GM23338 (cell line): ENCODE measurements at regions not wholly inside any gene's neighbourhood (a gene's known extent, or its start where the extent isn't known, plus 50 kb on each side); places are given as distances from the start of the nearest gene placed in this dataset.

Experiments used
- ATAC-seq: fragments of 200-7000 bp; cut with Tn5 transposase; 3 replicates; pipeline ENCODE4 v1.9.1; 2020
- DNase-seq: peaks from one replicate; pipeline ENCODE4 v3.0.0-alpha.2; 2015; ENCODE audit warnings: low spot score
- H2AFZ ChIP-seq: fragments of 200-600 bp; sonication (generic); 2 replicates; pipeline ENCODE4 v1.8.0; 2016; ENCODE audit warnings: antibody characterized with exemption, mild to moderate bottlenecking, moderate library complexity
- H3F3A ChIP-seq: fragments of 200-600 bp; sonication (generic); replicated peaks from 2 replicates; pipeline ENCODE4 v1.8.0; 2017; ENCODE audit warnings: antibody characterized with exemption, mixed run types, low read depth
- H3K27ac ChIP-seq: fragments of 200-600 bp; sonication (generic); 2 replicates; pipeline ENCODE4 v1.6.1; 2016; ENCODE audit warnings: low read depth
- H3K27me3 ChIP-seq: fragments of 200-600 bp; sonication (generic); 2 replicates; pipeline ENCODE4 v1.8.0; 2016; ENCODE audit warnings: mild to moderate bottlenecking, mixed run types, moderate library complexity; ENCODE audit not compliant: insufficient read depth
- H3K36me3 ChIP-seq: fragments of 200-600 bp; sonication (generic); 2 replicates; pipeline ENCODE4 v1.8.0; 2016; ENCODE audit warnings: mild to moderate bottlenecking; ENCODE audit not compliant: insufficient read depth
- H3K4me1 ChIP-seq: fragments of 200-600 bp; sonication (generic); 2 replicates; pipeline ENCODE4 v1.8.0; 2016; ENCODE audit warnings: mild to moderate bottlenecking, moderate library complexity; ENCODE audit not compliant: insufficient read depth
- H3K4me2 ChIP-seq: fragments of 200-600 bp; sonication (generic); 2 replicates; pipeline ENCODE4 v1.7.1; 2017; ENCODE audit warnings: mixed run types
- H3K4me3 ChIP-seq: fragments of 200-600 bp; sonication (generic); 2 replicates; pipeline ENCODE4 v1.6.1; 2016; ENCODE audit warnings: mixed run types
- H3K79me2 ChIP-seq: fragments of 200-600 bp; sonication (generic); replicated peaks from 2 replicates; pipeline ENCODE4 v1.8.0; 2017; ENCODE audit warnings: mild to moderate bottlenecking; ENCODE audit not compliant: insufficient read depth
- H3K9me2 ChIP-seq: fragments of 200-600 bp; sonication (generic); 2 replicates; pipeline ENCODE4 v1.8.0; 2017; ENCODE audit not compliant: insufficient read depth
- H4K20me1 ChIP-seq: fragments of 200-600 bp; sonication (generic); replicated peaks from 2 replicates; pipeline ENCODE4 v1.8.0; 2017; ENCODE audit warnings: mild to moderate bottlenecking; ENCODE audit not compliant: insufficient read depth
- H3K27ac Mint-ChIP-seq: 2 replicates; pipeline ENCODE4 v1.8.0; 2020; ENCODE audit warnings: inconsistent platforms, mild to moderate bottlenecking, moderate library complexity, mixed read lengths
- H3K27me3 Mint-ChIP-seq: 3 replicates; pipeline ENCODE4 v1.8.0; 2022; ENCODE audit warnings: low read depth, mild to moderate bottlenecking, moderate library complexity, mixed read lengths, inconsistent platforms; ENCODE audit not compliant: insufficient read depth, poor library complexity
- H3K36me3 Mint-ChIP-seq: 3 replicates; pipeline ENCODE4 v1.8.0; 2021; ENCODE audit warnings: low read depth, mild to moderate bottlenecking, inconsistent platforms, moderate library complexity, mixed read lengths
- H3K4me1 Mint-ChIP-seq: 3 replicates; pipeline ENCODE4 v1.8.0; 2020; ENCODE audit warnings: mild to moderate bottlenecking, inconsistent platforms, mixed read lengths
- H3K4me3 Mint-ChIP-seq: 3 replicates; pipeline ENCODE4 v1.8.0; 2021; ENCODE audit warnings: moderate library complexity, mild to moderate bottlenecking, inconsistent platforms, mixed read lengths
- H3K9me3 Mint-ChIP-seq: 3 replicates; pipeline ENCODE4 v1.8.0; 2020; ENCODE audit warnings: moderate library complexity, mild to moderate bottlenecking, inconsistent platforms, mixed read lengths
- CREB1 ChIP-seq: fragments of 250-450 bp; sonication (Bioruptor Pico); IDR thresholded peaks from 2 replicates; pipeline ENCODE4 v1.5.0; 2020; ENCODE audit warnings: low read depth, mild to moderate bottlenecking, moderate library complexity
- EZH2 ChIP-seq: fragments of 200-600 bp; sonication (generic); IDR thresholded peaks from one replicate; pipeline ENCODE4 v1.8.0; 2017; ENCODE audit warnings: antibody characterized with exemption, mild to moderate bottlenecking, low read depth; ENCODE audit not compliant: unreplicated experiment
- EZH2phosphoT487 ChIP-seq: fragments of 200-600 bp; sonication (generic); IDR thresholded peaks from one replicate; pipeline ENCODE4 v1.8.1; 2018; ENCODE audit warnings: antibody characterized with exemption; ENCODE audit not compliant: unreplicated experiment
- JUNB ChIP-seq: IDR thresholded peaks from one replicate; pipeline ENCODE4 v1.6.1; 2016; ENCODE audit warnings: antibody characterized with exemption; ENCODE audit not compliant: unreplicated experiment
- NANOG ChIP-seq: IDR thresholded peaks from 2 replicates; pipeline ENCODE4 v1.6.1; 2016; ENCODE audit warnings: antibody characterized with exemption, borderline replicate concordance
- POLR2AphosphoS5 ChIP-seq: IDR thresholded peaks from 2 replicates; pipeline ENCODE4 v1.6.1; 2016; ENCODE audit warnings: antibody characterized with exemption, low read depth
- REST ChIP-seq: IDR thresholded peaks from one replicate; pipeline ENCODE4 v1.6.1; 2018; ENCODE audit warnings: antibody characterized with exemption; ENCODE audit not compliant: unreplicated experiment
- STAT1 ChIP-seq: IDR thresholded peaks from one replicate; pipeline ENCODE4 v1.6.1; 2016; ENCODE audit warnings: antibody characterized with exemption; ENCODE audit not compliant: unreplicated experiment
- ZNF114 ChIP-seq: fragments of 250-450 bp; sonication (Bioruptor Pico); IDR thresholded peaks from 2 replicates; pipeline ENCODE4 v1.5.0; 2020; ENCODE audit warnings: mild to moderate bottlenecking, moderate library complexity
- ZNF331 ChIP-seq: fragments of 250-450 bp; sonication (Bioruptor Pico); IDR thresholded peaks from 2 replicates; pipeline ENCODE4 v1.5.0; 2020; ENCODE audit warnings: low read depth, mild to moderate bottlenecking, moderate library complexity
- ZNF462 ChIP-seq: fragments of 250-450 bp; sonication (Bioruptor Pico); IDR thresholded peaks from 2 replicates; pipeline ENCODE4 v1.5.0; 2020; ENCODE audit warnings: mild to moderate bottlenecking, moderate library complexity
- TF ChIP-seq, protein P1 (sequence below): IDR thresholded peaks from 2 replicates; pipeline ENCODE4 v1.6.1; 2016; ENCODE audit warnings: antibody characterized with exemption
- TF ChIP-seq, protein P2 (sequence below), 2 experiments: fragments of 200-600 bp in 1 of 2; sonication (generic) in 1 of 2; conservative IDR thresholded peaks; 2 replicates each; pipeline versions ENCODE4 v1.5.1 to v1.6.1; 2016 to 2017; ENCODE audit warnings: antibody characterized with exemption in 2 of 2, low read depth in 2 of 2, mild to moderate bottlenecking in 2 of 2, moderate library complexity in 1 of 2

DNA sequence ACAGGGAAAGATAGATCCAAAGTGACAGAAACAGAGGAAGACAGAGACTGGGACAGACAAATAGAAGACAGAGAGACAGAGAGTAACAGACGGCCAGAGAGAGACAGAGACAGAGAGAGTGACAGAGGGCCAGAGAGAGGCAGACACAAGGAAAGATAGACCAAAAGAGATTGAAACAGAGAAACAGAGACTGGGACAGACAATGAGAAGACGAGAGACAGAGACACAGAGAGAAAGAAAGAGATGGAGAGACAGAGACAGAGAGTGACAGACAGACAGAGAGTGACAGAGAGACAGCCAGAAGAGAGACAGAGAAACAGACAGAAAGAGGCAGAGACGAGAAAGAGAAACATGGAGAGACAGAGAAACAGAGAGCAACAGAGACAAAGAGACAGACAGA lies 127.3 kb downstream of the UQCRFS1 start:
- H3K27ac ChIP-seq = no peak overlapping the region
- peaks cover 11% of the 10 kb centered on the region for H3K4me1 ChIP-seq
- no peaks in the 10 kb centered on the region for H3K36me3 ChIP-seq
- peaks cover 3% of the 10 kb centered on the region; the same call in 2 of the 3 replicates for H3K36me3 Mint-ChIP-seq
- H4K20me1 ChIP-seq = no peaks in the 10 kb centered on the region
- H3K27me3 ChIP-seq = no peaks in the 10 kb centered on the region
- H3K4me3 ChIP-seq = no peak overlapping the region
- H3K79me2 ChIP-seq = no peaks in the 10 kb centered on the region
- TF ChIP-seq, protein P1, sequence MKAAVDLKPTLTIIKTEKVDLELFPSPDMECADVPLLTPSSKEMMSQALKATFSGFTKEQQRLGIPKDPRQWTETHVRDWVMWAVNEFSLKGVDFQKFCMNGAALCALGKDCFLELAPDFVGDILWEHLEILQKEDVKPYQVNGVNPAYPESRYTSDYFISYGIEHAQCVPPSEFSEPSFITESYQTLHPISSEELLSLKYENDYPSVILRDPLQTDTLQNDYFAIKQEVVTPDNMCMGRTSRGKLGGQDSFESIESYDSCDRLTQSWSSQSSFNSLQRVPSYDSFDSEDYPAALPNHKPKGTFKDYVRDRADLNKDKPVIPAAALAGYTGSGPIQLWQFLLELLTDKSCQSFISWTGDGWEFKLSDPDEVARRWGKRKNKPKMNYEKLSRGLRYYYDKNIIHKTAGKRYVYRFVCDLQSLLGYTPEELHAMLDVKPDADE = no peak
- TF ChIP-seq POLR2AphosphoS5 (no peak), EZH2phosphoT487 (no peak), JUNB (no peak), EZH2 (no peak), CREB1 (CRISPR knock-in tag) (no peak), ZNF462 (CRISPR knock-in tag) (no peak), NANOG (no peak), ZNF331 (no peak), ZNF114 (CRISPR knock-in tag) (no peak), STAT1 (no peak), REST (no peak)
- TF ChIP-seq, protein P2, sequence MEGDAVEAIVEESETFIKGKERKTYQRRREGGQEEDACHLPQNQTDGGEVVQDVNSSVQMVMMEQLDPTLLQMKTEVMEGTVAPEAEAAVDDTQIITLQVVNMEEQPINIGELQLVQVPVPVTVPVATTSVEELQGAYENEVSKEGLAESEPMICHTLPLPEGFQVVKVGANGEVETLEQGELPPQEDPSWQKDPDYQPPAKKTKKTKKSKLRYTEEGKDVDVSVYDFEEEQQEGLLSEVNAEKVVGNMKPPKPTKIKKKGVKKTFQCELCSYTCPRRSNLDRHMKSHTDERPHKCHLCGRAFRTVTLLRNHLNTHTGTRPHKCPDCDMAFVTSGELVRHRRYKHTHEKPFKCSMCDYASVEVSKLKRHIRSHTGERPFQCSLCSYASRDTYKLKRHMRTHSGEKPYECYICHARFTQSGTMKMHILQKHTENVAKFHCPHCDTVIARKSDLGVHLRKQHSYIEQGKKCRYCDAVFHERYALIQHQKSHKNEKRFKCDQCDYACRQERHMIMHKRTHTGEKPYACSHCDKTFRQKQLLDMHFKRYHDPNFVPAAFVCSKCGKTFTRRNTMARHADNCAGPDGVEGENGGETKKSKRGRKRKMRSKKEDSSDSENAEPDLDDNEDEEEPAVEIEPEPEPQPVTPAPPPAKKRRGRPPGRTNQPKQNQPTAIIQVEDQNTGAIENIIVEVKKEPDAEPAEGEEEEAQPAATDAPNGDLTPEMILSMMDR (conservative IDR thresholded peaks at IDR 0.05; ENCODE audit: low read depth in 2 of 2) = no peak
- peaks cover 9% of the 10 kb centered on the region for H3K27me3 Mint-ChIP-seq
- ATAC-seq = no peak
- peaks cover 17% of the 10 kb centered on the region; the same call in 2 of the 3 replicates for H3K4me1 Mint-ChIP-seq
- H3K9me2 ChIP-seq = peaks cover 12% of the 10 kb centered on the region; the same call in 1 of the 2 replicates
- H3K4me3 Mint-ChIP-seq = no peak overlapping the region
- no peak overlapping the region for H3K27ac Mint-ChIP-seq
- H3F3A ChIP-seq = no peaks in the 10 kb centered on the region
- no peak for DNase-seq
- H3K4me2 ChIP-seq = no peak overlapping the region
- no peaks in the 10 kb centered on the region; the same call in none of the 3 replicates for H3K9me3 Mint-ChIP-seq
- H2AFZ ChIP-seq = no peak overlapping the region
